ENCODE measurements at regions not wholly inside any gene's neighbourhood (a gene's known extent, or its start where the extent isn't known, plus 50 kb on each side); places are given as distances from the start of the nearest gene placed in this dataset.

GRCh38 chr22:23497016-23497885 lies 82.8 kb downstream of the IGLL1 start:
- TF ChIP-seq, protein P1, sequence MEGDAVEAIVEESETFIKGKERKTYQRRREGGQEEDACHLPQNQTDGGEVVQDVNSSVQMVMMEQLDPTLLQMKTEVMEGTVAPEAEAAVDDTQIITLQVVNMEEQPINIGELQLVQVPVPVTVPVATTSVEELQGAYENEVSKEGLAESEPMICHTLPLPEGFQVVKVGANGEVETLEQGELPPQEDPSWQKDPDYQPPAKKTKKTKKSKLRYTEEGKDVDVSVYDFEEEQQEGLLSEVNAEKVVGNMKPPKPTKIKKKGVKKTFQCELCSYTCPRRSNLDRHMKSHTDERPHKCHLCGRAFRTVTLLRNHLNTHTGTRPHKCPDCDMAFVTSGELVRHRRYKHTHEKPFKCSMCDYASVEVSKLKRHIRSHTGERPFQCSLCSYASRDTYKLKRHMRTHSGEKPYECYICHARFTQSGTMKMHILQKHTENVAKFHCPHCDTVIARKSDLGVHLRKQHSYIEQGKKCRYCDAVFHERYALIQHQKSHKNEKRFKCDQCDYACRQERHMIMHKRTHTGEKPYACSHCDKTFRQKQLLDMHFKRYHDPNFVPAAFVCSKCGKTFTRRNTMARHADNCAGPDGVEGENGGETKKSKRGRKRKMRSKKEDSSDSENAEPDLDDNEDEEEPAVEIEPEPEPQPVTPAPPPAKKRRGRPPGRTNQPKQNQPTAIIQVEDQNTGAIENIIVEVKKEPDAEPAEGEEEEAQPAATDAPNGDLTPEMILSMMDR (IDR thresholded peaks at IDR 0.05) = no peak
- TF ChIP-seq EZH2phosphoT487 (IDR thresholded peaks at IDR 0.05) (no peak), EZH2 (IDR thresholded peaks at IDR 0.05) (no peak)

Measured in neural progenitor cell (in vitro differentiated cells).